ENCODE measurements at regions not wholly inside any gene's neighbourhood (a gene's known extent, or its start where the extent isn't known, plus 50 kb on each side); places are given as distances from the start of the nearest gene placed in this dataset.

DNA sequence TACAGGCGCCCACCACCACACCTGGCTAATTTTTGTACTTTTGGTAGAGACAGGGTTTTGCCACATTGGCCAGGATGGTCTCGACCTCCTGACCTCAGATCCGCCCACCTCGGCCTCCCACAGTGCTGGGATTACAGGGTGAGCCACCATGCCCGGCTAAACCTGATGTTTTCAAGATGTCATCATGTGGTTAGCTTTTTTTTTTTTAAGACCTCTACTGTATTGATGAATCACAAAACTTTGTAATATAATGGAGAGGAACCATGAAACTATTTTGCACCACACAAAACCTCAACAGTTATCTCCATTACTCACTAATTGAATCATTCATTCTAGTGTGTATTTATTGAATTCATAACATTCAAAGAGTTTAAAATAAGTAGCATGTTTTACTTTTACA is 94.7 kb upstream of the NEIL3 start:
- TF ChIP-seq, protein P1, sequence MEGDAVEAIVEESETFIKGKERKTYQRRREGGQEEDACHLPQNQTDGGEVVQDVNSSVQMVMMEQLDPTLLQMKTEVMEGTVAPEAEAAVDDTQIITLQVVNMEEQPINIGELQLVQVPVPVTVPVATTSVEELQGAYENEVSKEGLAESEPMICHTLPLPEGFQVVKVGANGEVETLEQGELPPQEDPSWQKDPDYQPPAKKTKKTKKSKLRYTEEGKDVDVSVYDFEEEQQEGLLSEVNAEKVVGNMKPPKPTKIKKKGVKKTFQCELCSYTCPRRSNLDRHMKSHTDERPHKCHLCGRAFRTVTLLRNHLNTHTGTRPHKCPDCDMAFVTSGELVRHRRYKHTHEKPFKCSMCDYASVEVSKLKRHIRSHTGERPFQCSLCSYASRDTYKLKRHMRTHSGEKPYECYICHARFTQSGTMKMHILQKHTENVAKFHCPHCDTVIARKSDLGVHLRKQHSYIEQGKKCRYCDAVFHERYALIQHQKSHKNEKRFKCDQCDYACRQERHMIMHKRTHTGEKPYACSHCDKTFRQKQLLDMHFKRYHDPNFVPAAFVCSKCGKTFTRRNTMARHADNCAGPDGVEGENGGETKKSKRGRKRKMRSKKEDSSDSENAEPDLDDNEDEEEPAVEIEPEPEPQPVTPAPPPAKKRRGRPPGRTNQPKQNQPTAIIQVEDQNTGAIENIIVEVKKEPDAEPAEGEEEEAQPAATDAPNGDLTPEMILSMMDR (IDR thresholded peaks at IDR 0.05) = no peak
- no peak for TF ChIP-seq POLR2A (IDR thresholded peaks at IDR 0.05)

Measured in uterus (tissue), 2 donors.